SKM-1 treated with dmso at 0.1 percent for 144 hours (cell line): ENCODE measurements at regions not wholly inside any gene's neighbourhood (a gene's known extent, or its start where the extent isn't known, plus 50 kb on each side); places are given as distances from the start of the nearest gene placed in this dataset.
"Not testable (repeated sequence)": the region's sequence is repeated elsewhere in the genome, so short reads cannot be mapped to it uniquely, and the experiment has no call there.

Experiments used
- DNase-seq: peaks from one replicate; lab custom pipeline; 2025; ENCODE audit not compliant: unreplicated experiment; lab: John Stamatoyannopoulos, UW

DNA sequence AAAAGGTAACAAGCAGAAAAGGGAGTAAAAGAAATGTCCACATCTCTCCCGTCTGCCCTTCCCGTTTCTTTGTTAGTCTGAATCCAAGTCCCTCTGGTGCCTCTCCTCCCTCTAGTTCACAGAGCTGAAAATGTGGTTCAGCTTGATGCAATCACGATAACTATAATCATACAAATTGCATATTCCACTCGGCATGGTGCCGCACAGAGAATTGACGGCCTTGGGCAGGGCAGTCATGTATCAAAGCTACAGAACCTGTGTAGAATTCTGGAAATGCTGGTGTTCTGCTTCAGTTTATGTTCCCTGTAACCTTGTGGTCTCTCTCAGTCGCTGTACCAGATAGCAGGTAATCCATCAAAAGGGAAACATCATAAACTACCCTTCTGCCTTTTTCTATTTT lies 562.9 kb upstream of the CBLB start:
- no peak for DNase-seq

GRCh38 chr3:106435899-106436453 lies 567.2 kb upstream of the CBLB start:
- no peak for DNase-seq

DNA sequence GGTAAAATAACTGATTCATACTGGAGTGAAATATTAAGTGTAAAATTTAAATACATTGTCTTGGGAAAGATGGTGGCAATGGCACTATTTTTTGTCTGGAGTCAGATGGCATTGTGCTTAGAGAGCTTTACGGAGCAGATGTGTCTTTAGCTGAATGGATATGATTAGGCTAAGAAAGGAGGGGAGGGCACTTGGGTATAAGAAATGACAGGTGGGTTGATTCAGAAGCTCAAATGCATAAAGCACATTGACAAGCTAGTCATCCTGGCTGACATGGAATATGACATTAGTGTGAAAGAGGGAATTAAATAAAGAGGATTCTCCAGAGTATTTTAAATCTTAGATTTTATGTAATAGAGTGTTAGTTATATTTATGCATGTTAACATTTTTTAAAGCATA lies 570.1 kb upstream of the CBLB start:
- no peak for DNase-seq

DNA sequence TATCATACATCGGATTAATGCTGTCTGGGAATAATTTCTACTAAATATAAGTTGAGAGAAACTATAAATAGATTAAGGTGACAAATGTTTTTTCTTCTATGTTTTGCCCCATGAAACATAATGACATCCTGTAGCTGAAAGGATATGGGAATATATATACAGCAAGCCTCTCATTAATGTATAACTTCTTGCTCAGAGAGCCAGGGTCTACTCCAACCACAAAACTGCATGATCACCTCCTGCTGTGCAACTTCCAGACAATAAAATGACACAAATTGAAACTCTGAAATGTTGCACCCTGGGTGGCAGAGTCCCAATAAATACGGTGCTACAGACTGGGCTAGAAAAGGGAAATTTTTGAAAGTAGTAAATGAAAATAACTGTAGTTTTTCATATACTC lies 571.9 kb upstream of the CBLB start:
- DNase-seq, result no peak

DNA sequence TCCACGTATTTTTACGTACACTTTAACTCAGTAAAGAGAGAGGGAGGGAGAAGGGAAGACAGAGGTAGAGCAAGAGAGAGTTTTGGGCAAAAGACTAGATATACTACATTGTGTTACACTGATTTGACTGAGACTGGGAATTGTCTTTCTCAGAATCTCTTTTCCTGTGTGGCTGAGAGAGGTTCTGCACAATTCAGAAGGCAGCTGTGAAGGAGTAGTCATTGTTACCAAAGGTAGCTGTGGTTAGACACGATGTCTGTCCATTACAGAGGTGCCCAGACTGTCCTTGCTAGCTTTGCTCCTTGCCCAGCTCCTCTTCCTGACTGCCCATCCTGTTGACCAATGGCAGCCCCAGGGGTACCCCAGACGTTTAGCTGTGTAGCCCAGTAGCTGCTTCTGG lies 577.5 kb upstream of the CBLB start:
- DNase-seq, result no peak

- DNase-seq, result no peak
Observed at GRCh38 chr3:106447723-106448301, 579.0 kb upstream of the CBLB start.

GRCh38 chr3:106448372-106448966 lies 579.7 kb upstream of the CBLB start:
- not testable (repeated sequence) for DNase-seq

DNA sequence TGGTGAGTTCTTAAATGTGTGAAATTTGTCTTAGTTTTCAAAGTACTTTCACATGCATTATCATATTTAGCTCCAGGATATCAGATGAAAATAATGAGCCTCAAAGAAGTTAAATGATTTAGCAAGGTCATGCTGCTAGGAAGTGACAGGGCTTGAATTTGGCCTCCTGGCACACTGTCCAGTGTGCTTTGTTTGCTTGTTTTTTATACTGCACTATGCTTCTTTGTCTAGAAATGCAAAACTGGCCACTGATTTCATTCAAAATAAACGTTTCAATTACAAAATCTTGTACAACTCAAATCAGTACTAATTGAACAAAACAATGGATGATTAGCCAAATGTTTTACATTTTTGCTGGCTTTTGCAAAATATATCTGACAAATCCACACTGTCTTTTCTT lies 583.3 kb upstream of the CBLB start:
- no peak for DNase-seq

DNA sequence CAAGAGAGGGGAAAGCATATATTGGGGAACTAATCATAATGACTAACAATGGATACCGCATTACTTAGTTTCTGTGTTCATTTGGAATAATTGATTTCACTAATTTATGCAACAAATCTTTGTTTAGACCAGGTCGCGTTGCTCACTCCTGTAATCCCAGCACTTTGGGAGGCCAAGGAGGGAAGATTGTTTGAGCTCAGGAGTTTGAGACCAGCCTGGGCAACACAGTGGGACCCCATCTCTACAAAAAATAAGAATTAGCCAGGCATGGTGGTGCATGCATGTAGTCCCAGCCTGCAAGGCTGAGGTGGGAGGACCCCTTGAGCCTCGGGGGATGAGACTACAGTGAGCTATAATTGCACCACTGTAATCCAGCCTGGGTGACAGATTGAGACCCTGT lies 585.7 kb upstream of the CBLB start:
- DNase-seq, result no peak

DNA sequence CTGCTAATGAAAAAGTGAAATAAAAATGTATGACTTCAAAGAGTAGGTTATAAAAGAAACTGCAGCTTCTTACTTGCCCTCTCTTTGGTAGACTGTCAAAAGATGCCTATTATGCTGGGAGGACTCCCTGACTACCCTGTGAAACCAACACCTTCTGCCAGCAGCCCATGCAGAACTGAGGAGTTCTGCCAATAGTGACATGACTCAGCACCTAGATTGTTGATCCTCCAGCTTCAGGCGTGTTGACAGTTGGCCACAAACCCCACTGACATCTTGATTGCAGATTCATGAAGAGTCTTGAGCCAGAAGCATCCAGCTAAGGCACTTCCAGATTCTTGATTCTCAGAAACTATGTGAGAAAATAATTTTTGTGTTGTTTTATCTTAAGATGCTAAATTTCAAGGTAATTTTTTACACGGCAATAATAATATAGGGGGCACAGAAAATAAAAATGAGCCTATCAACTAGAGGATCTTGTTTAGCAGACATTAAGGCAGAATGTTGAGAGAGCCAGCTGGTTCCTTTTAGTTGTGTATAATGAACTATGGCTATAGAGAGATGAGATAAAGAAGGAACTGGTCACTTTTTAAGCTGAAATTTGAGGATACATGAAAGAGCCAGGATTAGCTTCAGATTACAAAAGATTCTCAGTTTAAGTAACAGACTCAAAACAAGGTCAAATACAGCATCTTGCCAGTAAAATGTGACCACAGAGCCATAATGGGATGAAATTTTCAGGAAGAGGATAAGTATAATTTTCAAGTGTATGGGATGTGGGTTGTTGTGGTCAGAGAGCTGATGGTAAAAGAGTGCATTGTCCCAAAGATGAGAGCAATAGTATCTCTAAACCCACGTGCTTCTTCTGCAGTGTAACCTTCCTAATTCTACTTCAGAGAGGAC lies 588.7 kb upstream of the CBLB start:
- DNase-seq, result no peak

- DNase-seq, result no peak
Observed at GRCh38 chr3:106458952-106459351, 590.1 kb upstream of the CBLB start.

- DNase-seq, result no peak
Observed at GRCh38 chr3:106466881-106467280, 598.1 kb upstream of the CBLB start.

GRCh38 chr3:106473576-106474475 lies 605.0 kb upstream of the CBLB start:
- no peak for DNase-seq

DNA sequence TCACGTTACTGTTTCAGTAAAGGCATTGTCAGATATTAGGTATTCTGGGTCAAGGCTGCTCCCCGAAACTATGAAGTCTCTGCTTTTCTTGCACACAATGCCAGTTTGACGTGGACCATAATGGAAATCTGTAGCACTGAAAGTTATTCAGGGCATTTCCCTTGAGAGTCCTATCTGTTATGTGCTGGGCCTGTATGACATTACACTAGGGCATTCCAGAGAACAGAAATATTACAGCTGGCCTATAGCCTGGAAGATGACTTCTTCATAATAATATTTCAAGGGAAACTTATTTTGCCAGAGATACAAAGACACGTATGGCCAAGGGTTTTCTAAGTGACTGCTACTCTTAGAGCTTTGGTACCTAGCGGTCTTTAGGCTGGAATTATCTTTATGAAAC lies 613.6 kb upstream of the CBLB start:
- no peak for DNase-seq

GRCh38 chr3:106485217-106485616 lies 616.4 kb upstream of the CBLB start:
- DNase-seq, result no peak

- no peak for DNase-seq
Observed at GRCh38 chr3:106485802-106486201, 617.0 kb upstream of the CBLB start.

- DNase-seq, result not testable (repeated sequence)
Observed at GRCh38 chr3:106486945-106487639, 618.3 kb upstream of the CBLB start.

- no peak for DNase-seq
Observed at GRCh38 chr3:106488331-106488730, 619.5 kb upstream of the CBLB start.

DNA sequence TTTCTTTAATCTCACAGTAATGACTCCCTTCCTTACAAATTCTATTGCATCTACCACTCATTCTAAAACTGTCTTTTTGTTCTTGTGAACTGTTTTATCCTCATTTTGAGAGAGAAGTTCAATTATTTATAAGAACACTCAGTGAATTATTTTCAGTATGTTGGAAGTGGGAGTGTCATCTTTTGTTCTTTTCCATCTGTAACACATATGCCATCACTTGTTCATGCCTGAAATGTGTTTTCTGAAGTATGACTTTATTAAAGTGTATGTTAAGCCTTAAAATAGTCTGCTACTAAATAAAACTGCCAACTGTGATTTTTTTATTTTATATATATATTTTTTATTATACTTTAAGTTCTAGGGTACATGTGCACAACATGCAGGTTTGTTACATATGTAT lies 623.0 kb upstream of the CBLB start:
- DNase-seq, result no peak

DNA sequence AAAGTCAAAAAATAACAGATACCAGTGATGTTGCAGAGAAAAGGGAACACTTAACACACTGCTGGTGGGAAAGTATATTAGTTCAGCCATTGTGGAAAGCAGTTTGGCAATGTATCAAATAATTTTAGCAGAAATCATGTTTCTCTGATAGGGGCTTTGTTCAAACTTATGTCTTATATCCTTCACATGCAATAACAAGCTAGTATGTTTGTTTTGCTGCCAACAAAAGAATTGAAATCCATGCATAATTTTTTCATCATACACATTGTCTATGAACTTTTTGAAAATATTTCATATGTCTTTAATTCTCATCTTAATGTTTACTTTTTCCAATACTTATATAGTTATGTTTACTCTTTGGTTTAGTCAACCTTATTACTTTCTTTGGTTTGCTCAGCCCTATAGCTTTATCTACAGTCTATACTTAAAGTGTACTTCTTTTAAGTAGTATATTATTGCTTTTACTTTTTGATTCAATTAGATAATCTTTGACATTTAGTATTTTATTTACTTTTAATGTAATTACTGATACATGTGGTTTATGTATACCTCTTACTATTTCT lies 639.6 kb upstream of the CBLB start:
- no peak for DNase-seq
